COLO829 (cell line): ENCODE measurements at regions not wholly inside any gene's neighbourhood (a gene's known extent, or its start where the extent isn't known, plus 50 kb on each side); places are given as distances from the start of the nearest gene placed in this dataset.
A peak's percentile ranks its signal among the peaks of the same experiment; 100 is the strongest.
"Not testable (repeated sequence)": the region's sequence is repeated elsewhere in the genome, so short reads cannot be mapped to it uniquely, and the experiment has no call there.

Experiments
- DNase-seq: peaks from one replicate; pipeline ENCODE4 v3.0.0; 2012; ENCODE audit warnings: low spot score

DNA sequence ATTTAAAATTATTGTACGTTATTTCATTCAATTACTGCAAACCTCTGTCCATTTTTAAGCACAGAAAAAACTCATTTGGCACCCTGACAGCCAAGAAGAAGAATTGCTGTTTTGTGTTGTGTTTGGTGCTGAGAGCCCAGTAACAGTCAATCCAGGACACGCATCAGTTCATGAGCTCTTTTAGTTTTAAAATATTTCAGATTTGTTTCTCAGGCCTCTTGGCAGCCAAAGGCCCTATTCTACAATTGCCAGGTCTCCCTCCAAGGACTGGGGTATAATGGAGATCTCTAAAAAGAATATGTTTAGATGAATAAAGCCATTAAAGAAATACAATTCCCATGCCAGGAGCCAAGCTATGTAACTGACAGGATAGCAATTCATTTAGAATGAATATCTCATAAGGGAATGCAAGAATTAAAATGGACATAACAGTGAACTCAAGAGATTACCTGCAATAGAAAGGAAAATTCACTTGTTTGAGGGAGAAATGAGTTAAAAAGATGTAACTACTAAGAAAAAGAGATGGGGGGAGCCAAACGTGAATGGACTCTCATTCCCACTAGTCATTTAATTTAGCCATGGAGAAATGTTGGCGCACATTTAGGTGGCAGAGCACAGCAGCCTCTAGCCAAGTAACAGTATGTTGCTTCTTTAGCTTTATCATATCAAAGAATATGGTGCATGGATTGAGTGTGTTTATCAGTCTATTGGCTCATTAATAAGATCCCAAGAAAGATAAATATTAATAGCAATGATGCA lies 140.6 kb upstream of the PELI2 start:
- DNase-seq, result no peak

DNA sequence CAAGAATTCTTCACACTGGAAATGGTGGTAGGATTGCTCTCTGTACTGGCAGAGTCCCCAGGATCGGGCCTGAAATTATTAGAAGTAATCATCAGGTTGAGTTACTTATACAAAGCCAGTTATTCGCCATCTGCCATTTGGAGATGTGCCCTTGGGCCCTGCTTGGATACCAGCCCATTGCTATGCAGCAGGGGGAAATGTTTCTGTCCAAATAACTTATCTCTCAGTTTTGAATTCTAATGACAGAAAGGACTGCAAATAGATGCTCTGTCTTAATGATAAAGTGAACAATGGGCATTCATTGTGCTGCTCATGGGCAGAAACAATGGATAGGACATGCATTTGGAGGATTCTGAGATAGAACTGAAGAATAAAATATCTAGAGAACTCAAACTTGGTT lies 139.1 kb upstream of the PELI2 start:
- no peak for DNase-seq

DNA sequence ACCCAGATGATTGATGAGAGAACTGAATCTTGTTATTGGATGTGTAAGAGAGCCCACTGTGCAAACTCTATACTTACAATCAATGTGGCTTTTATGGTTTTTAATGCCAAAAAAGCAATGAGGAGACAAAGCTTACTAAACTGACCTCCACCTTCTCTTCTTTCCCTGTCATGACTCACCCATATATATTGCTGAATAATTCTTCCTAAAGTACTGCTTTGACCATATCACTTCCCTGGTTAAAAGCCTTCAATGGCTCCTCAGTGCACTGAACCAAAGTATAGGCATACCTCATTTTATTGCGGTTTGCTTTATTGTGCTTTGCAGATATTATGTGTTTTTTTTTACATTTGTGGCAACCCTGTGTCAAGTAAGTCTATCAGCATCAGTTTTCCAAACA lies 138.4 kb upstream of the PELI2 start:
- DNase-seq, result no peak

DNA sequence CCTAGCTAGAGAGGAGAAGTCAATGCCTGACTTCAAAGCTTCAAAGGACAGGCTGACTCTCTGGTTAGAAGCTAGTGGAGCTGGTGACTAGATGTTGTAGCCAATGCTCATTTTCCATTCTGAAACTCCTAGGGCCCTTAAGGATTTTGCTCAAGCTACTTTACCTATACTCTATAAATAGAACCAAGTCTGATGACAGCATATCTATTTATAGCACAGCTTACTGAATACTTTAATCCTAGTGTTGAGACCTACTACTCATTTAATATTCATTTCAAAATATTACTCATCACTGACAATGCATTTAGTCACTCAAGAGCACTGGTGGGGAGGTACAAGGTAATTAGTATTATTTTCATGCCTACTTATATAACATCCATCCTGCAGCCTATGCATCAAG lies 137.2 kb upstream of the PELI2 start:
- DNase-seq, result no peak

DNA sequence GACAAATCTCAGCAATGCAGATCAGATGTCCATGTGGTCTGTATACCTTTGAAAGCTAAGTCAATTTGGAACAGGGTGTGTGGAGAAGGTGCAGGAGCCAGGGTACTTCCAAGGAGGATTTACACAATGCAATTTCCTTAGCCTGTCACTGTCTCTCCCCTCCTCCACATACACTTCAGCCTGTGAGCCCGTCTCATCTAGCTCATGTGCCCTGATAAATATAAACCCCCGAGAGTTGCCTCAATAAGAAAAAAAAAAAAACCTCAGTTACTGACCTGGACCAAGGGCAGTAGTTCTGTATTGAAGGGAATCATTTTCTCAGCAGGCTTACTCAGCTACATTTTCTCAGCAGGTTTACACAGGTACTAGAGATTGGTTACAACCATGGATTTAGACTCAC lies 132.1 kb upstream of the PELI2 start:
- no peak for DNase-seq

DNA sequence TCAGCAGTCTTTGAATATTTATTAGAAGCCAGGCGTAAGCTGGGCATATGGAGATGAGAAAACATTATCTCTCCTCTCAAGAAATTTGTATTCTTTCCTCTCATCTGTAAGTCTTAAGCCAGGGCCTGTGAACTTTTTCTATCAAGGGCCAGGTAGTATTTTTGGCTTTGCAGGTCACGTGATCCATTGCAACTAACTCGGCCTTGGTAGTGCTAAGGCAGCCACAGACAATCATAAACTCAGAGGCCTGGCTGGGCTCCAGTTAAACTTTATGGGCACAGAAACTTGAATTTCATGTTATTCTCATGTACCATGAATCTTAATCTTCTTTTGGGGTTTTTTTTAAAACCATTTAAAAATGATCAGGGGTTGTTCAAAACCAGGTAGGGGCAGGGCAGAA lies 117.4 kb upstream of the PELI2 start:
- no peak for DNase-seq

DNA sequence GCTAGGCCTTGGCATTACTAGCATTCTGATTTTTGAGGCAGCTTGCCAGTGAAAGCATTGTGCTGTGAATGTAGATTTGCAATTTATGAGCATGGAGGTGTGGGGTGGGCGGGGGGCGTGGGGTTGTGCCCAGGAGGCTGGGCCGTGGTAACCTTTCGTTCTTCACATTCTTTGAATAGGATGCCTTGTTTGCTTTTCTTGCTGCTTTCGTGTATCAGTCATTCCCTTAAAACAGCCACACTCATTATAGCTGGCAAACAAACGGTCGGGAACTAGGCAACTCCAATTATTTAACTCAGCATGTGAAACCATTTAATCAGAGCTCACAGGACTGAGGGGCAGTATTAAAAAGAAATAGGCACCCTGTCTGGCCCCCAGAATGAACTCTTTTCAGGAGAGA lies 115.9 kb upstream of the PELI2 start:
- DNase-seq, result peak; percentile 52

DNA sequence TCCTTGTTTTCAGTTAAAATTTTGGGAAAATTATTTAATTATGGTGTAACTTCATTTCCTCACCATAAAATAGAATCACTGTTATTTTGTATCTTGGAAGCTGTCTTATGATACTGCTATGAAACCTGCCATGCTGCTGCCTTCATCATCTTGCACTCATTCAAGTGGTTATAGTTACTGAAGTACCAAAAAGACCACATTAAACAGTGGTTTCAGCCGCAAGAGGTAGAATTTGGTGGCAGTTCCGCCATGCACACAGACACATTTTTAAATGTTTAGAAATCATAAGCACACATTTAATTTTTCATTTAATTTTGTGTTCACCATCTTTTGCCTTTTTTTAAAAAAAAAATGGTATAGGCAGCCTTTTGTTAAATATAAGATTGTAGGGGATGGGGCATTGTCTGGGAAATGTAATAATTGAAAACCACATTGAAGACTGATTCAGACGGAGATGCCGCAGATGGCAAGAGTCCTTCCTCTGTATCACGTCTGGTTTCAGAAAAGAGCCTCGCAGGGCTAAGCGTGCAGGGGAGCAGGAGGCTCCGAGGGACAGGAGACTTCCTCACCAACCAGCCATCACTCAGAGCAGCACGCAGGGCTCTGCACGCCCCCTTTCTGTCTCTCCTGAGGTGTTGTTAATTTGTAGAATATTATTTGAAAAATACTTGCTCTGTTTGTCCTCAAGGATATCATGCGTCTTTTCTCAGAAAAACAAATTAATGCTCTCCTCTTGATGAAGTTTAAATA lies 115.2 kb upstream of the PELI2 start:
- DNase-seq, result no peak

DNA sequence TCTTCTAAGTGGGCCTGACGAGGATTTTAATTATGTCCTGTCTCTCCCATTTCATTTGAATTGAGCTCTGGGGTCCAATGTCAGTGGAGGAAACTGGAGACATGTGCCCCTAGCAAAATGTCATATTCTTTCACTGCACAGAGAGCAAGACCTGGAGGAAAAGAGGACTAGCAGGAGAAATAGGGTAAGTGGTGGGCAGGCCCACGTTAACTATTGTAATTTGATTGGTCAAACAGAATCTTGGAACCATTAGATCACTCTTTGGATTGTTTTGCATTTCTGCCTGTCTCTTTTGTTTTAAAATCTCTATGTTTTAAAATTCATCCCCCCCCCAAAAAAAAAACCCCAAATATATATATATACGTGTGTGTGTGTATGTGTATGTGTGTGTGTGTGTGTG lies 113.9 kb upstream of the PELI2 start:
- no peak for DNase-seq

DNA sequence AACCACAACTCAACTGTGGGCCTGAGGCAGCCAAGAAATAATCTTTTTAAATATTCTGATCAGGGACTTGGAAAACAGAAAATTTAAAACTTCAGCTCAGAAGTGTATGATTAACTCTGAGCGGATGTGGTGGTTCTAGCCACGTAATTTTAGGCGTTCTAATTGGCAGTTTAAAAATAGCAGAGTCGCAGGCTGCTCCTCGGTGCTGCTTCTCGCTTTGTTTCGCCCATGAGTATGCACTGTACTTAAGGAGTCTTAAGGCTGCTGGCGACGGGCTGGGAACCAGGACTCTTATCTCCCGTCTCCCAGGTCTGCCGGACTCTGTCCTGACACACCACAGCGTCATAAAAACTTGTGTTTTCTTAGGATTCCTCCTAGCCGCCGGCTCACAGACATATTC lies 113.4 kb upstream of the PELI2 start:
- no peak for DNase-seq

DNA sequence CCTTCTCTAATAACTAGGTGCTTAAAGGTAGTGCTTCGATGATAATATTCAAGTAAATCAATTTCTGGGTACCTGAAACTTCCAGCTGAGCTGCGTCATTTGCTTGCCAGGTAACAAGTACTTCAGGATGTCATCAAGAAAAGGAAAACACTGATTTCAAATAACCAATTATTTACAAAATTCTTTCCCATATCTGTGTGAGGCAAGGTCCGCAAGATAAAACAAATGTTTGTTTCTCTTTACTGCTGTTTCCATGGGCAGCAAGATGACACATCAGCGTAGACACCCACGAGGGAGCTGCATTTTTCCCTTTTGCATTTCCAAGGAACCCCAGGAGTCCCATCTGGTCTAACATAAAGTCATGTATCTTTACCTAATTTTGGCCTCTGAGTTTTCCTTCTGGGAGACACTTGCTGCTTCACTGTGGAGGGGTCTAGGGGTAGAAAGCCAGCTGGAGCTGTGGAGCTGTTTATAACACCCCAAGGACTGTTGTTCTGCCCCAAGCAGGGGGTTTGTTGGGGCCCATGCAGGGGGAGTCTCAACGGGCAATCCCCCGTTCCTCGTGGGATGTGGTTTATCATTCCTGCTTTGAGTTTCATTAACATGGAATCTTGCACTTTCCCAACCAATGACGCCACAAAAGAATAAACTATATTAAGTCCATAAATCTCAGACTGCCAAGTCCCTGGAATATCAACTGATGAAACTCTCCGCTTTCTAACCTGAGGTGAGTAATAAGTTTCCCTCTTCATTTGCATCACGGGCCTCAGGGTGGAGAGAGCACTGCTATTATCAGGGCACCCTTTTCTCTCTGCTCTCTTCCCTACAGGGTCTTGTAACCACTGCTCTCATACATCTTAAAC lies 112.8 kb upstream of the PELI2 start:
- DNase-seq, result no peak

DNA sequence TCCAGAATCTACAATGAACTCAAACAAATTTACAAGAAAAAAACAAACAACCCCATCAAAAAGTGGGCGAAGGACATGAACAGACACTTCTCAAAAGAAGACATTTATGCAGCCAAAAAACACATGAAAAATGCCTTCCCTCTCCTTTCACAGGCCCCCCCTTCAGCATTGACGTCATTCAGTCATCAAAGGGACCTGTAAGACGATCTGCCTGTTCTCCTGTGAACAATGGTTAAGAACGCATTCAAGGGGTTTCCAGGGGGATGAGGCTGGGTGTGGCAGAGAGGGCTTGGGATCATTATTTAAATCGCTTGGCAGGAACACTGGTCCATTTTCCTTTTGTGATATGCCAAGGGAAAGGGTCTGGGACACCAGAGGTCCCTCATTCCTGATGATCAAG lies 110.7 kb upstream of the PELI2 start:
- DNase-seq, result not testable (repeated sequence)

DNA sequence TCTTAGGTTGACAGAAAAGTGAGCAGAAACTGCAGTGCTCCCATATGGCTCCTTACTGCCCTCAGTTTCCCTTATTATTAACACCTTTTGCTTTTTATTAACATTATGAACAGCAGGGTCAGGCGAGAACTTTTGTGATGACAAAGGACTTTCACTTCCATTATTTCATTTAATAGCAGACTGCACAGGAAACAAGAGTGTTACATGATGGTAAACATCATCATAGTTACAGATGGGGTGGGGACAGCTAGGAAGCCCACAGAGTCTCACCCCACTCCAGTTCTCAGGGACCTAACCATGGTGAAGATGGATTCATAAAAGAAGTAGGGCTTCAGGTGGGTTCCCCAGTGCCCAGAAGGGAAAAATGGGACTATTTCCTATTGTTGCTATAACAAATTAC lies 110.1 kb upstream of the PELI2 start:
- DNase-seq, result no peak

DNA sequence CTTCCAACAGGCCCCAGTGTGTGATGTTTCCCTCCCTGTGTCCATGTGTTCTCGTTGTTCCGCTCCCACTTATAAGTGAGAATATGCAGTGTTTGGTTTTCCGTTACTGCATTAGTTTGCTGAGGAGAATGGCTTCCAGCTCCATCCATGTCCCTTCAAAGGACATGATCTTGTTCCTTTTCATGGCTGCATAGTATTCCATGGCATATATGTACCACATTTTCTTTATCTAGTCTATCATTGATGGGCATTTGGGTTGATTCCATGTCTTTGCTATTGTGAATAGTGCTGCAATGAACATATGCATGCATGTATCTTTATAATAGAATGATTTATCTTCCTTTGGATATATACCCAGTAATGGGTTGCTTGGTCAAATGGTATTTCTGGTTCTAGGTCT lies 109.5 kb upstream of the PELI2 start:
- DNase-seq, result not testable (repeated sequence)

DNA sequence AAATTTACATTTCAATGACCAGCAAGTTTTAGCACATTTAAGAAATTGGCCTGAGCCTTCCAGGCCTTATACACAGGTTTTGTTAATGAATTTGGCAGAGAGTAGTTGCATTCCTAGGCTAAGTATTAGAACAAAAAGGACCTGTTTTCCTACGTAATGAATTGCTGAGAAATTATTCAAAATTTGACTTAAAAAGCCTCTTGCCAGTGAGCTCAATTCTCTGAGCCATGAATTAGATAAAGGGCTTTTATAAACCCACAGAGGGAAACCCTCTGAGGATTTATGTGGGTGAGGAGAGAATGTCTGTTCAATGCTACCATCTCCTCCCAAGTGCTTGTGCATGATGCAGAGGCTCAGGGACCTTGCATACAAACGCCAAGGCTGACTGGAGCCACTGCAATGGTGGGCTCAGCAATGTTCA lies 94.5 kb upstream of the PELI2 start:
- peak; percentile 54 for DNase-seq

DNA sequence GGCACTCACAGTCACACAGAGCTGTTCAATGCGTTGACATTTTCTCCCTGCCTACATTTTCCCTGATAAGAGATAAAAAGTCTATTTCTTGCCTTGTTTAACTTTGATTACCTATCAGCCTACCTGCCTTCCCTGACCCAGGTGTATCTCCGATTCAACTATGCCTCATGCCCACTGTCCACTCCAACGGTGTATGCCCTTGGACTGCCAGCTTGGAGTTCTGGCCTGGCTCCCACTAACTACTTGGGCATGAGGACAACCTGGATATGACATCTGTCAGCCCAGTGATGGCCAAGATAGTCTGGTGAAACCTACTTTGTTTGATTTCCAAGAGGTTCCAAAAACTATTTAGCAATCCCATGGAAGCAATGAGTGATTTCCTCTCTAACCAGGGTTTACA lies 93.0 kb upstream of the PELI2 start:
- no peak for DNase-seq

DNA sequence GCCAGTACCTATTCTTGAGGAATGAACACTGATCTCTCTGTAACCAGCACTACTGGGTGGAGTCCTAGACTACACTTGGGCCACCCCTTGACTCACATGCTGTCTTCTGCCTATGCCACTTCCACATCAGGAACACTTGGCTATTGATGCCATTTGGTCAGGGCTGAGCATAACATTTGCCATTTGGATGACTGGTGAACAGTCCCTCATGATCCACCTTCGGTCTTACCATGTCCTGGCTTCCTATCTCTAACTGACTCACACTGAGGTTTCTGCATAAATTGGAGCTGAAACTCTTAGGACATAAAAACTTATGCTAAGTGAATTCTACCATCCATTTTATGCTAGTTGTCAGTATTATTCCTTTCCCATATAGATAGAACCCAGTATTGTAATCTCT lies 91.7 kb upstream of the PELI2 start:
- DNase-seq, result peak; percentile 9

DNA sequence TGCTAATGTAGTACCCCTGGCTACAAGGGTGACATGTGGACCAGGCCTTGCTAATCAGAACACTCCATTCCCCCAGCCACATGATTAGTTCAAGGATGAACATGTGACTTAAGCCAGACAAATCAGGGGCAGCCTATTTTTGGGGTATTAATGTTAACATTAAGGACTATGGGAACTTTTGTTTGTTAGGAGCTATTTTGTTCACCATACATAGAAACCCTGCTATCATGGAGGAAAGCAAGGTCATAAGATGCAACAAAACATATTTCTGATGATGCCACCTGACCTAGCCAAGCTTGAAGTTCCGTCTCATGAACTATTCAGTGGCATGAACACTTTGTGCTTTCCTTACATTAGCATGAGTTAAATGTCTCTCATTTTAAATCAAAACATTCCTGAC lies 90.8 kb upstream of the PELI2 start:
- DNase-seq, result no peak

DNA sequence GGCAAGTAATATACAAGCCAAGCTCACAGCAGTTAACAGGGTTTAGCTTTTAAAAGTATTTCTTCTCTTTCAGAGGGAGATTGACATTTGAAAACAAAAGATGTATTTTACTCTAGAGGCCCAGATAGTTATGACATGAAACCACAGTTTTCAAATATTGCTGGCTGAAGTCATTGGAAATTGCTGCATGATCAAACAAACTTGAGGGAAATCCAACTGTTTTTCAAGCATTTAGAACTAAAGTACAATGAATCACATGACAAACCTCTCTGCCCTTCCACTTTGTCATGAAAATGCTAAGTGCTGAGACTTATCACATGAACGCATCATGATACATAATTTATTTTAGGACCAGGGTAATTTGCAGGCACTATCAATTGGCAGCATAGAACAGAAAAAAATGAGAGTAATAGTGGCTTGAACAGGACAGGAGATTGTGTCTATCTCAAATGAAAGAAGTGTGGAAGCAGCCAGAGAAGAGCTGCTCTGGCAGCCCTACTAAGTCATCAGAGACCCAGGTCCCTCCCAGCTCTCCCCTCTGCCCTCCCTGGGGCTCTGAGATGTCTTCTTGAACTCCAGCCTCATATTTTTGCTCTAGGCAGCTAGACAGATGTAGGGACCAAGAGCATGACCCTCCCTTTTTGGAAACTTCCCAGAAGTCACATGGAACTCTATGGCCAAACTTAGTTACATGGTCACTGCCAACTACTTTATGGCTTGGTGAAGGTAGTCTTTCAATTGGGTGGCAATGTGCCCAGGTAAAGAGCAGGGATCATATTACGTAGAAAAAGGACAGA lies 90.1 kb upstream of the PELI2 start:
- DNase-seq, result peak; percentile 24

DNA sequence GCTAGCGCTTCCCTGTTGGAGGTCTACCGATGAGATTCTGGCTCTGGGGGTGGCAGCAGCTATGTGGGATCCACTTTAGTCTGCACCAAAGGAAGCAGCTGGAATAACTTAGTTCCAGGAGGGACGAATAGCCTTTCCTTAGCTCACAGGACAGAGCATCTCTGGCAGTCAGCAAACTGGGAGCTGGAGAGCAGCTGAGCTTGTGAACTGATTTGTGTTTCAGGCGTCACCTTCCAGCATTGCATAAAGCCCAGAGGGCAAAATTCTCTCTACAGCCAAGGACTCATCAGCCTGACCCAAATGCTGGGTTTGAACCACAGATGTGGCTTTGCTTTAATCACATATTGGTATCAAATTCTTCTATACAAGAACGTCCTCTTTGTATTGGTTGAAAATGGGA lies 81.9 kb upstream of the PELI2 start:
- no peak for DNase-seq

DNA sequence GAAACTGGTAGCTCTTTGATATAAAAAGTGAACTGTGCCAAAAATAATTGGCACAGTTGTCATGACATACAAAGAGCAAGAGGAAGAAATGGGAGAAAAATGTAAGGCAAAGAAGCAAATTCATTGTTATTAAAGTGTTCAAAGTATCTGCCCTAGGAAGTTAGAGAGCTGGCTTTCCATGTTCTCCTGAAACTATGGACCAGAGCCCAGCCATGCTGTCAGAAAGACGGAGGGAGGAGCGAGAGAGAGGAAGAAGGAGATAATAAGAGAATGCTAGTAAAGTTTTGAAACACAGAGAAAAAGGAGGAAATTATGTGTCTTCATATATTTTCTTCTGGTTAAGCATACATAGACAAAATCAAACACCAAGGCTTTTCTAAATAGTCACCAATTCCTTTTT lies 78.1 kb upstream of the PELI2 start:
- DNase-seq, result no peak

DNA sequence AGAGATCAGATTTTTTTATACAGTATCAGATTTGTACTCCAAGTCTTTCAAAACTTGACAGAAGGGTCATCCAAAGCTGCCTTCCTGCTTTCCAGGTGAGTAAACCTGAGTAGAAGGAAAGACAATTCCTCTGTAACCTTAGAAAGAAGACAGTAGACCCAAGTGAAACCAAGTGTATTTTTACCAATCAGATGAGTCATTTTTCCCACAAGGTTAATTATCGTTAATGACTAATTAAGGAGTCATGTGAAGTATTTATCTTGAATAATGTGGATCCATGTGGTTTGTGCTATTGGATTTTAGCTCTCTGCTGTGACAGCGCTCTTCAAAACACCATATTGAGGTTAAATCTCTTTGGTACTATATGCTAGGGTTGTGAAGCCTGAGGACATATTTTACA lies 74.0 kb upstream of the PELI2 start:
- no peak for DNase-seq
